Lung (tissue), 11 donors: ENCODE measurements at regions not wholly inside any gene's neighbourhood (a gene's known extent, or its start where the extent isn't known, plus 50 kb on each side); places are given as distances from the start of the nearest gene placed in this dataset.
A peak's percentile ranks its signal among the peaks of the same experiment; 100 is the strongest.

Experiments used
- ATAC-seq: fragments of 200-7000 bp; cut with Tn5 transposase; one replicate; pipeline ENCODE4 v1.9.1; 2020; ENCODE audit warnings: moderate number of reproducible peaks; ENCODE audit not compliant: insufficient read depth, low FRiP score
- DNase-seq, 3 donors: peaks; one replicate each; pipeline ENCODE4 v3.0.0-alpha.2; 2013 to 2017
- H3K27ac ChIP-seq, 2 donors: one replicate each; pipeline ENCODE4 v1.5.1; 2013; ENCODE audit warnings: mild to moderate bottlenecking in 2 of 2, moderate library complexity in 2 of 2, control low read depth in 1 of 2, inconsistent platforms in 1 of 2, low read depth in 1 of 2, low read length in 1 of 2
- H3K27me3 ChIP-seq, 3 donors: one replicate each; pipeline ENCODE4 v1.5.1; 2013; ENCODE audit warnings: low read length in 2 of 3; ENCODE audit not compliant: control insufficient read depth in 3 of 3, insufficient read depth in 3 of 3
- H3K36me3 ChIP-seq, 4 donors: one replicate each; pipeline ENCODE4 v1.5.1; 2013; ENCODE audit warnings: low read length in 4 of 4, mild to moderate bottlenecking in 1 of 4, moderate library complexity in 1 of 4; ENCODE audit not compliant: control insufficient read depth in 4 of 4, insufficient read depth in 4 of 4
- H3K4me1 ChIP-seq, 5 donors: one replicate each; pipeline ENCODE4 v1.5.1; 2013; ENCODE audit warnings: low read length in 5 of 5, mild to moderate bottlenecking in 2 of 5, moderate library complexity in 1 of 5; ENCODE audit not compliant: control insufficient read depth in 5 of 5, insufficient read depth in 5 of 5
- H3K4me3 ChIP-seq: one replicate; pipeline ENCODE4 v1.5.1; 2013; ENCODE audit warnings: mild to moderate bottlenecking, control low read depth, moderate library complexity
- H3K9ac ChIP-seq, 2 donors: one replicate each; pipeline ENCODE4 v1.5.1; 2013; ENCODE audit warnings: low read length in 2 of 2, control low read depth in 1 of 2; ENCODE audit not compliant: insufficient read depth in 1 of 2
- H3K9me3 ChIP-seq, 4 donors: one replicate each; pipeline ENCODE4 v1.5.1; 2013; ENCODE audit warnings: low read length in 3 of 4, mild to moderate bottlenecking in 1 of 4, moderate library complexity in 1 of 4; ENCODE audit not compliant: control insufficient read depth in 4 of 4, insufficient read depth in 3 of 4
- WGBS, 2 donors: extraction: QIAGEN DNeasy Blood & Tissue Kit; methylation state at CpG; one replicate each; pipeline ENCODE4 v1.1.7; 2013; 5-methylcytosine and 5-hydroxymethylcytosine counted together
- TF ChIP-seq, protein P1 (sequence below): IDR thresholded peaks from 2 replicates; pipeline ENCODE4 v1.5.1; 2012; ENCODE audit warnings: mild to moderate bottlenecking; ENCODE audit errors: control extremely low read depth, extremely low read depth
- donor health status: control.
- donor health status: control.
- donor health status: Bipolar disorder and iron deficiency.
- donor health status: healthy.
- donor health status: DM: yes; HTN: yes; CAD: no.

GRCh38 chr5:57822651-57823050 lies 340.0 kb upstream of the ACTBL2 start:
- Histone ChIP-seq H3K36me3 (no peaks in the 10 kb centered on the region), H3K4me3 (no peak overlapping the region), H3K27me3 (no peaks in the 10 kb centered on the region), H3K4me1 (no peaks in the 10 kb centered on the region), H3K9ac (no peak overlapping the region), H3K27ac (no peak overlapping the region), H3K9me3 (no peaks in the 10 kb centered on the region)
- WGBS, 2 donors, result 91 to 95% methylated on average over 5 of the region's 5 CpGs
- no peak for DNase-seq
- ATAC-seq, result no peak
- TF ChIP-seq, protein P1, sequence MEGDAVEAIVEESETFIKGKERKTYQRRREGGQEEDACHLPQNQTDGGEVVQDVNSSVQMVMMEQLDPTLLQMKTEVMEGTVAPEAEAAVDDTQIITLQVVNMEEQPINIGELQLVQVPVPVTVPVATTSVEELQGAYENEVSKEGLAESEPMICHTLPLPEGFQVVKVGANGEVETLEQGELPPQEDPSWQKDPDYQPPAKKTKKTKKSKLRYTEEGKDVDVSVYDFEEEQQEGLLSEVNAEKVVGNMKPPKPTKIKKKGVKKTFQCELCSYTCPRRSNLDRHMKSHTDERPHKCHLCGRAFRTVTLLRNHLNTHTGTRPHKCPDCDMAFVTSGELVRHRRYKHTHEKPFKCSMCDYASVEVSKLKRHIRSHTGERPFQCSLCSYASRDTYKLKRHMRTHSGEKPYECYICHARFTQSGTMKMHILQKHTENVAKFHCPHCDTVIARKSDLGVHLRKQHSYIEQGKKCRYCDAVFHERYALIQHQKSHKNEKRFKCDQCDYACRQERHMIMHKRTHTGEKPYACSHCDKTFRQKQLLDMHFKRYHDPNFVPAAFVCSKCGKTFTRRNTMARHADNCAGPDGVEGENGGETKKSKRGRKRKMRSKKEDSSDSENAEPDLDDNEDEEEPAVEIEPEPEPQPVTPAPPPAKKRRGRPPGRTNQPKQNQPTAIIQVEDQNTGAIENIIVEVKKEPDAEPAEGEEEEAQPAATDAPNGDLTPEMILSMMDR, result no peak

DNA sequence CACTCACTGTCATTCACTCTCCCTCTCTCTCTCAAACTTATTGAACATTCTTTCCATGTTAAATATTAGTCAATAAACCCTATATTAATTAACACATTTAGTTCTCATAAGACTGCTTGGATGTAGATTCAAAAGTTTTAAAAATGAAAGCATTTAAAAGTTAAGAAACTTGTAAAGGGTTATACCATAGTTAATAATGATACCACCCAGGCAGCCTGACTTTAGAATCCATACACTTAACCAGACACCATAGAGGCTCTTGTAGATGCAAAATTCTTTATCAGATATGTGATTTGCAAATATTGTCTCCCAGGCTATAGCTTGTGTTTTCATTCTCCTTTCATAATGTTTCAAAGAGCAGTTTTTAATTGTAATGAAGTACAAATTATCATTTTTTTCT lies 335.8 kb upstream of the ACTBL2 start:
- DNase-seq (no peak), ATAC-seq (no peak)
- Histone ChIP-seq H3K36me3 (no peaks in the 10 kb centered on the region), H3K27ac (no peak overlapping the region), H3K9me3 (no peaks in the 10 kb centered on the region), H3K9ac (no peak overlapping the region), H3K4me3 (no peak overlapping the region), H3K4me1 (peaks cover 0 to 14% (median 5%) of the 10 kb centered on the region in 5 donors), H3K27me3 (no peaks in the 10 kb centered on the region)
- TF ChIP-seq, protein P1, result no peak

- H3K36me3 ChIP-seq, result no peaks in the 10 kb centered on the region
- no peak overlapping the region for H3K4me3 ChIP-seq
- TF ChIP-seq, protein P1, result no peak
- 54 to 65% methylated on average over 3 of the region's 3 CpGs for WGBS, 2 donors
- DNase-seq, result peak in 1 of 3 donors; percentile 18
- no peak overlapping the region for H3K9ac ChIP-seq
- peaks cover 0 to 14% (median 5%) of the 10 kb centered on the region in 5 donors for H3K4me1 ChIP-seq
- no peaks in the 10 kb centered on the region for H3K9me3 ChIP-seq
- no peak overlapping the region for H3K27ac ChIP-seq
- no peak for ATAC-seq
- no peaks in the 10 kb centered on the region for H3K27me3 ChIP-seq
These were observed 335.3 kb upstream of the ACTBL2 start for GRCh38 chr5:57817924-57818323.

- 71 to 84% methylated on average over 2 of the region's 2 CpGs for WGBS, 2 donors
- Histone ChIP-seq H3K9ac (no peak overlapping the region), H3K27me3 (no peaks in the 10 kb centered on the region), H3K9me3 (no peaks in the 10 kb centered on the region), H3K4me1 (peaks cover 0 to 14% (median 5%) of the 10 kb centered on the region in 5 donors), H3K36me3 (no peaks in the 10 kb centered on the region), H3K4me3 (no peak overlapping the region), H3K27ac (no peak overlapping the region)
- ATAC-seq (no peak), DNase-seq (peak in 2 of 3 donors; percentile 16 to 46)
- TF ChIP-seq, protein P1, result no peak
These were observed 334.4 kb upstream of the ACTBL2 start for GRCh38 chr5:57817001-57817453.
